Erythroblast (primary cell): ENCODE measurements at regions not wholly inside any gene's neighbourhood (a gene's known extent, or its start where the extent isn't known, plus 50 kb on each side); places are given as distances from the start of the nearest gene placed in this dataset.

Experiments
- GATA1 ChIP-seq: IDR thresholded peaks from 2 replicates; pipeline ENCODE4 v1.6.1; 2011; ENCODE audit warnings: low read depth, mild to moderate bottlenecking, control low read depth, low read length, moderate library complexity
- POLR2A ChIP-seq: IDR thresholded peaks from 2 replicates; pipeline ENCODE4 v1.6.1; 2011; ENCODE audit warnings: mild to moderate bottlenecking, low read length

- TF ChIP-seq POLR2A (no peak), GATA1 (no peak)
Measured at GRCh38 chr5:53321721-53322120, 158.7 kb upstream of the FST start.
